ENCODE measurements at regions not wholly inside any gene's neighbourhood (a gene's known extent, or its start where the extent isn't known, plus 50 kb on each side); places are given as distances from the start of the nearest gene placed in this dataset.

GRCh38 chr7:85619236-85619635 is 432.4 kb upstream of the SEMA3D start:
- Mint-ChIP-seq H3K9me3 (peaks cover 0 to 5% (median 2%) of the 10 kb centered on the region in 11 donors), H3K4me3 (no peak overlapping the region), H3K36me3 (no peaks in the 10 kb centered on the region), H3K4me1 (peaks cover 0 to 1% (median 0%) of the 10 kb centered on the region in 7 donors), H3K27me3 (no peaks in the 10 kb centered on the region), H3K27ac (no peak overlapping the region)
- DNase-seq (no peak), ATAC-seq (no peak)
- Histone ChIP-seq H3K27me3 (ENCODE audit: control insufficient read depth in 2 of 2, insufficient read depth in 2 of 2, low read length in 2 of 2) (no peaks in the 10 kb centered on the region), H3K4me3 (ENCODE audit: low read length) (no peak overlapping the region), H3K4me1 (ENCODE audit: control insufficient read depth in 2 of 2, insufficient read depth in 2 of 2, low read length in 2 of 2) (no peaks in the 10 kb centered on the region), H3K9me3 (ENCODE audit: control insufficient read depth in 2 of 3, low read length in 3 of 3) (no peaks in the 10 kb centered on the region), H3K36me3 (ENCODE audit: control insufficient read depth in 2 of 3, insufficient read depth in 3 of 3, low read length in 3 of 3) (no peaks in the 10 kb centered on the region), H3K27ac (ENCODE audit: low read depth, low read length) (no peak overlapping the region)
- ChIA-PET POLR2A (no interaction called here), CTCF (no interaction called here)
- intact Hi-C loops (cut with micrococcal nuclease), result no loop called here

GRCh38 chr7:85614684-85615083 is 427.8 kb upstream of the SEMA3D start:
- no peaks in the 10 kb centered on the region for H3K4me1 ChIP-seq (ENCODE audit: control insufficient read depth in 2 of 2, insufficient read depth in 2 of 2, low read length in 2 of 2)

GRCh38 chr7:85612514-85612913 is 425.7 kb upstream of the SEMA3D start:
- H3K9me3 Mint-ChIP-seq, result peaks cover 0 to 7% (median 4%) of the 10 kb centered on the region in 11 donors
- H3K36me3 ChIP-seq (ENCODE audit: control insufficient read depth in 2 of 3, insufficient read depth in 3 of 3, low read length in 3 of 3), result no peaks in the 10 kb centered on the region
- no peak overlapping the region for H3K4me3 Mint-ChIP-seq
- H3K4me1 ChIP-seq (ENCODE audit: control insufficient read depth in 2 of 2, insufficient read depth in 2 of 2, low read length in 2 of 2), result no peaks in the 10 kb centered on the region
- ChIA-PET CTCF (no interaction called here), POLR2A (no interaction called here)
- no peaks in the 10 kb centered on the region for H3K27me3 ChIP-seq (ENCODE audit: control insufficient read depth in 2 of 2, insufficient read depth in 2 of 2, low read length in 2 of 2)
- H3K4me3 ChIP-seq (ENCODE audit: low read length), result no peak overlapping the region
- DNase-seq, result no peak
- no peak overlapping the region for H3K27ac Mint-ChIP-seq
- no peaks in the 10 kb centered on the region for H3K4me1 Mint-ChIP-seq
- no peak for ATAC-seq
- intact Hi-C loops (cut with micrococcal nuclease), result no loop called here
- no peaks in the 10 kb centered on the region for H3K27me3 Mint-ChIP-seq
- H3K27ac ChIP-seq (ENCODE audit: low read depth, low read length), result no peak overlapping the region
- no peaks in the 10 kb centered on the region for H3K36me3 Mint-ChIP-seq
- no peaks in the 10 kb centered on the region for H3K9me3 ChIP-seq (ENCODE audit: control insufficient read depth in 2 of 3, low read length in 3 of 3)

More at GRCh38 chr7:85614684-85615083, 427.8 kb upstream of the SEMA3D start:
- ChIA-PET CTCF (no interaction called here), POLR2A (no interaction called here)
- no peaks in the 10 kb centered on the region for H3K27me3 ChIP-seq (ENCODE audit: control insufficient read depth in 2 of 2, insufficient read depth in 2 of 2, low read length in 2 of 2)
- DNase-seq (no peak), ATAC-seq (no peak)
- no peaks in the 10 kb centered on the region for H3K27me3 Mint-ChIP-seq
- peaks cover 0 to 7% (median 5%) of the 10 kb centered on the region in 11 donors for H3K9me3 Mint-ChIP-seq
- H3K4me3 Mint-ChIP-seq, result no peak overlapping the region
- no peaks in the 10 kb centered on the region for H3K4me1 Mint-ChIP-seq
- intact Hi-C loops (cut with micrococcal nuclease), result no loop called here
- no peaks in the 10 kb centered on the region for H3K36me3 Mint-ChIP-seq
- H3K36me3 ChIP-seq (ENCODE audit: control insufficient read depth in 2 of 3, insufficient read depth in 3 of 3, low read length in 3 of 3), result no peaks in the 10 kb centered on the region
- H3K4me3 ChIP-seq (ENCODE audit: low read length), result no peak overlapping the region
- H3K27ac Mint-ChIP-seq, result no peak overlapping the region
- no peaks in the 10 kb centered on the region for H3K9me3 ChIP-seq (ENCODE audit: control insufficient read depth in 2 of 3, low read length in 3 of 3)
- H3K27ac ChIP-seq (ENCODE audit: low read depth, low read length), result no peak overlapping the region

- peaks cover 0 to 23% (median 3%) of the 10 kb centered on the region in 11 donors for H3K9me3 Mint-ChIP-seq
- ChIA-PET CTCF (no interaction called here), POLR2A (interaction anchor here (0.6 kb wide), 1 partner anchor 71 kb away, joined by 3 read pairs; no protein-coding TSS in a partner anchor)
- DNase-seq, result no peak
- no peaks in the 10 kb centered on the region for H3K27me3 Mint-ChIP-seq
- ATAC-seq, result no peak
- Histone ChIP-seq H3K4me3 (ENCODE audit: low read length) (no peak overlapping the region), H3K27me3 (ENCODE audit: control insufficient read depth in 2 of 2, insufficient read depth in 2 of 2, low read length in 2 of 2) (no peaks in the 10 kb centered on the region), H3K4me1 (ENCODE audit: control insufficient read depth in 2 of 2, insufficient read depth in 2 of 2, low read length in 2 of 2) (no peaks in the 10 kb centered on the region), H3K9me3 (ENCODE audit: control insufficient read depth in 2 of 3, low read length in 3 of 3) (no peaks in the 10 kb centered on the region), H3K36me3 (ENCODE audit: control insufficient read depth in 2 of 3, insufficient read depth in 3 of 3, low read length in 3 of 3) (no peaks in the 10 kb centered on the region), H3K27ac (ENCODE audit: low read depth, low read length) (no peak overlapping the region)
- no peaks in the 10 kb centered on the region for H3K4me1 Mint-ChIP-seq
- intact Hi-C loops (cut with micrococcal nuclease), result no loop called here
- no peaks in the 10 kb centered on the region for H3K36me3 Mint-ChIP-seq
- no peak overlapping the region for H3K4me3 Mint-ChIP-seq
- no peak overlapping the region for H3K27ac Mint-ChIP-seq
Observed at GRCh38 chr7:85608804-85609203, 421.9 kb upstream of the SEMA3D start.

- Mint-ChIP-seq H3K4me3 (no peak overlapping the region), H3K4me1 (no peaks in the 10 kb centered on the region), H3K36me3 (no peaks in the 10 kb centered on the region), H3K27me3 (no peaks in the 10 kb centered on the region), H3K9me3 (peaks cover 0 to 17% (median 0%) of the 10 kb centered on the region in 11 donors), H3K27ac (no peak overlapping the region)
- Histone ChIP-seq H3K9me3 (ENCODE audit: control insufficient read depth in 2 of 3, low read length in 3 of 3) (no peaks in the 10 kb centered on the region), H3K4me3 (ENCODE audit: low read length) (no peak overlapping the region), H3K27ac (ENCODE audit: low read depth, low read length) (no peak overlapping the region), H3K4me1 (ENCODE audit: control insufficient read depth in 2 of 2, insufficient read depth in 2 of 2, low read length in 2 of 2) (no peaks in the 10 kb centered on the region), H3K36me3 (ENCODE audit: control insufficient read depth in 2 of 3, insufficient read depth in 3 of 3, low read length in 3 of 3) (no peaks in the 10 kb centered on the region), H3K27me3 (ENCODE audit: control insufficient read depth in 2 of 2, insufficient read depth in 2 of 2, low read length in 2 of 2) (no peaks in the 10 kb centered on the region)
- CTCF ChIA-PET, result no interaction called here
- no peak for ATAC-seq
- DNase-seq, result no peak
- intact Hi-C loops (cut with micrococcal nuclease), result no loop called here
- POLR2A ChIA-PET, result no interaction called here
Observed at GRCh38 chr7:85602196-85602595, 415.3 kb upstream of the SEMA3D start.

- intact Hi-C loops (cut with micrococcal nuclease), result no loop called here
- CTCF ChIA-PET, result no interaction called here
- no peak overlapping the region for H3K4me3 Mint-ChIP-seq
- no peaks in the 10 kb centered on the region for H3K27me3 Mint-ChIP-seq
- ATAC-seq (no peak), DNase-seq (no peak)
- H3K27me3 ChIP-seq (ENCODE audit: control insufficient read depth in 2 of 2, insufficient read depth in 2 of 2, low read length in 2 of 2), result no peaks in the 10 kb centered on the region
- POLR2A ChIA-PET, result no interaction called here
- no peaks in the 10 kb centered on the region for H3K4me1 ChIP-seq (ENCODE audit: control insufficient read depth in 2 of 2, insufficient read depth in 2 of 2, low read length in 2 of 2)
- no peaks in the 10 kb centered on the region for H3K36me3 Mint-ChIP-seq
- no peaks in the 10 kb centered on the region for H3K9me3 ChIP-seq (ENCODE audit: control insufficient read depth in 2 of 3, low read length in 3 of 3)
- no peak overlapping the region for H3K27ac ChIP-seq (ENCODE audit: low read depth, low read length)
- H3K36me3 ChIP-seq (ENCODE audit: control insufficient read depth in 2 of 3, insufficient read depth in 3 of 3, low read length in 3 of 3), result no peaks in the 10 kb centered on the region
- no peaks in the 10 kb centered on the region for H3K4me1 Mint-ChIP-seq
- H3K27ac Mint-ChIP-seq, result no peak overlapping the region
- H3K9me3 Mint-ChIP-seq, result peaks cover 0 to 10% (median 0%) of the 10 kb centered on the region in 11 donors
- H3K4me3 ChIP-seq (ENCODE audit: low read length), result no peak overlapping the region
Observed at GRCh38 chr7:85600395-85600794, 413.5 kb upstream of the SEMA3D start.

GRCh38 chr7:85596827-85597226 is 410.0 kb upstream of the SEMA3D start:
- no peak overlapping the region for H3K4me3 Mint-ChIP-seq
- DNase-seq (no peak), ATAC-seq (no peak)
- Histone ChIP-seq H3K4me3 (ENCODE audit: low read length) (no peak overlapping the region), H3K27ac (ENCODE audit: low read depth, low read length) (no peak overlapping the region), H3K9me3 (ENCODE audit: control insufficient read depth in 2 of 3, low read length in 3 of 3) (no peaks in the 10 kb centered on the region), H3K36me3 (ENCODE audit: control insufficient read depth in 2 of 3, insufficient read depth in 3 of 3, low read length in 3 of 3) (no peaks in the 10 kb centered on the region), H3K27me3 (ENCODE audit: control insufficient read depth in 2 of 2, insufficient read depth in 2 of 2, low read length in 2 of 2) (no peaks in the 10 kb centered on the region), H3K4me1 (ENCODE audit: control insufficient read depth in 2 of 2, insufficient read depth in 2 of 2, low read length in 2 of 2) (no peaks in the 10 kb centered on the region)
- H3K27me3 Mint-ChIP-seq, result no peaks in the 10 kb centered on the region
- H3K4me1 Mint-ChIP-seq, result no peaks in the 10 kb centered on the region
- ChIA-PET CTCF (no interaction called here), POLR2A (no interaction called here)
- no peaks in the 10 kb centered on the region for H3K9me3 Mint-ChIP-seq
- H3K27ac Mint-ChIP-seq, result no peak overlapping the region
- intact Hi-C loops (cut with micrococcal nuclease), result no loop called here
- H3K36me3 Mint-ChIP-seq, result no peaks in the 10 kb centered on the region

All from naive thymus-derived CD4-positive, alpha-beta T cell (primary cell).